ENCODE measurements at regions not wholly inside any gene's neighbourhood (a gene's known extent, or its start where the extent isn't known, plus 50 kb on each side); places are given as distances from the start of the nearest gene placed in this dataset.

DNA sequence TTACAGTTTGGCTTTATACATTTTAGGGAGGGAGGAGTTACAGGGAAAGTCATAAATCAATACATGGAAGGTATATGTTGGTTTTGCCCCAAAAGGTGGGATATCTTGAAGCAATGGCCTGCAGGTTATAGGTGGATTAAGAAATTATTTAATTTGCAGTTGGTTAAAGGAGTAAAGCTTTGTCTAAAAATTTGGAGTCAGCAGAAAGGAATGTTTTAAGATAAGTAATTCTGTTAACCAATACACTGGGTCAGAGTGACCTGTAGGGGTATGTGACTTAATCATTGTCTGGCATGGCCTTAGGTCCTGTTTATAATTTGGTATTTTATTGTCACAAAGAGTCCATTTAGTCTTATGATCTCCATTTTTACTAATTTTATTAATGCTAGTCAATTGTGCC, 115.0 kb downstream of the AGTR2 start:
- TF ChIP-seq, protein P1, sequence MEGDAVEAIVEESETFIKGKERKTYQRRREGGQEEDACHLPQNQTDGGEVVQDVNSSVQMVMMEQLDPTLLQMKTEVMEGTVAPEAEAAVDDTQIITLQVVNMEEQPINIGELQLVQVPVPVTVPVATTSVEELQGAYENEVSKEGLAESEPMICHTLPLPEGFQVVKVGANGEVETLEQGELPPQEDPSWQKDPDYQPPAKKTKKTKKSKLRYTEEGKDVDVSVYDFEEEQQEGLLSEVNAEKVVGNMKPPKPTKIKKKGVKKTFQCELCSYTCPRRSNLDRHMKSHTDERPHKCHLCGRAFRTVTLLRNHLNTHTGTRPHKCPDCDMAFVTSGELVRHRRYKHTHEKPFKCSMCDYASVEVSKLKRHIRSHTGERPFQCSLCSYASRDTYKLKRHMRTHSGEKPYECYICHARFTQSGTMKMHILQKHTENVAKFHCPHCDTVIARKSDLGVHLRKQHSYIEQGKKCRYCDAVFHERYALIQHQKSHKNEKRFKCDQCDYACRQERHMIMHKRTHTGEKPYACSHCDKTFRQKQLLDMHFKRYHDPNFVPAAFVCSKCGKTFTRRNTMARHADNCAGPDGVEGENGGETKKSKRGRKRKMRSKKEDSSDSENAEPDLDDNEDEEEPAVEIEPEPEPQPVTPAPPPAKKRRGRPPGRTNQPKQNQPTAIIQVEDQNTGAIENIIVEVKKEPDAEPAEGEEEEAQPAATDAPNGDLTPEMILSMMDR (conservative IDR thresholded peaks at IDR 0.05 in 1 of 2, IDR thresholded peaks at IDR 0.05 in 1 of 2; ENCODE audit: low read depth in 1 of 2, low read length in 2 of 2), result no peak
- no peak for TF ChIP-seq EZH2 (IDR thresholded peaks at IDR 0.05; ENCODE audit: low read length, missing control alignments)
